ENCODE measurements at regions not wholly inside any gene's neighbourhood (a gene's known extent, or its start where the extent isn't known, plus 50 kb on each side); places are given as distances from the start of the nearest gene placed in this dataset.
"Not testable (repeated sequence)": the region's sequence is repeated elsewhere in the genome, so short reads cannot be mapped to it uniquely, and the experiment has no call there.

DNA sequence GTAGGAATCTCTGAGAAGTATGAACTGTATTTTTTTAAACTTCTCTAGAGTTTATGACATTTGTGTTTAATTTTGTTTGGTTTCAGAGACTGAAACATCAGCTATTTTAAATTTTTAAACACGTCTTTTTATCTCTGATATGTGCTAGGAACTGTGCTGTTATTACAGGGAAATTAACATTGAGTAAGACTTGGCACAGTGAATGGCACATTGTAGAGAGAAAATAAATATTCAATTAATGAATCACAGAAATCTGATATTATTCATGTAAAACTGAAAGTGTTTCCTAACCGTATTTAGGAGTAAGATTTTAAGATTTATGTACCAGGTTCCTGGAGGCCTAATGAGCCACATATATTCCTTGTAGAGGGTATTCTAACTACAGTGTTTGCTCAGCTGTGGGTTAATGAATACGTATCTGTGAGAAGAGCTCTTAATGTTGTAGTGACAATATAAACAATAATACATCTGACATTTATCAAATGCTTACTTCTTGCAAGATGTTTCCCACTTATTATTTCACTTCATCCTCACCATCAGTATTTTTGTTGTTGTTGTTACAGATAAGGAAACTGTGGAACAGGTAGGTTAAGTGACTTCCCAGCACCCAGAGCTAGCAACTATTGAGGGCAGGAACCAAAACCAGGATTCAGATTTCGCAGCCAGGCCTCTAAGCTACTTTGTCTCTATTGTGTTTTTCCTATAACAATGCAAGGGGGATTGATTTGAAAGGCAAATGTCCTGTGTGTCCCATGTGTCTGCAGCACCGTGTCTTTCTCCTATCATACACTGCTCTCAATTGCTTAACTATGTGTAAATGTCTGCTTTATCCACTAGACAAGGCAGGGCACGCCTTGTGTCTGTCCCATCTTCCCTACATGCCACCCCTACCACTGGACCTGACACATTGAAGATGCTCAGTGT lies 121.1 kb upstream of the FAM9C start:
- DNase-seq (ENCODE audit: low read depth, low spot score) = no peak
- TF ChIP-seq, protein P1, sequence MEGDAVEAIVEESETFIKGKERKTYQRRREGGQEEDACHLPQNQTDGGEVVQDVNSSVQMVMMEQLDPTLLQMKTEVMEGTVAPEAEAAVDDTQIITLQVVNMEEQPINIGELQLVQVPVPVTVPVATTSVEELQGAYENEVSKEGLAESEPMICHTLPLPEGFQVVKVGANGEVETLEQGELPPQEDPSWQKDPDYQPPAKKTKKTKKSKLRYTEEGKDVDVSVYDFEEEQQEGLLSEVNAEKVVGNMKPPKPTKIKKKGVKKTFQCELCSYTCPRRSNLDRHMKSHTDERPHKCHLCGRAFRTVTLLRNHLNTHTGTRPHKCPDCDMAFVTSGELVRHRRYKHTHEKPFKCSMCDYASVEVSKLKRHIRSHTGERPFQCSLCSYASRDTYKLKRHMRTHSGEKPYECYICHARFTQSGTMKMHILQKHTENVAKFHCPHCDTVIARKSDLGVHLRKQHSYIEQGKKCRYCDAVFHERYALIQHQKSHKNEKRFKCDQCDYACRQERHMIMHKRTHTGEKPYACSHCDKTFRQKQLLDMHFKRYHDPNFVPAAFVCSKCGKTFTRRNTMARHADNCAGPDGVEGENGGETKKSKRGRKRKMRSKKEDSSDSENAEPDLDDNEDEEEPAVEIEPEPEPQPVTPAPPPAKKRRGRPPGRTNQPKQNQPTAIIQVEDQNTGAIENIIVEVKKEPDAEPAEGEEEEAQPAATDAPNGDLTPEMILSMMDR (IDR thresholded peaks at IDR 0.05; ENCODE audit: low read depth, low read length) = no peak
- POLR2A ChIA-PET = no interaction called here
- Histone ChIP-seq H3K9me3 (ENCODE audit: control insufficient read depth, insufficient read depth, low read length) (no peaks in the 10 kb centered on the region), H3K27me3 (ENCODE audit: control insufficient read depth, insufficient read depth, low read length) (no peaks in the 10 kb centered on the region), H3K27ac (ENCODE audit: low read depth, low read length) (no peak overlapping the region), H3K4me3 (ENCODE audit: low read depth, low read length) (no peak overlapping the region)
- CTCF ChIA-PET = interaction anchor here (0.6 to 1.3 kb wide), 2 partner anchors 162 to 218 kb away, joined by 3 to 5 read pairs; no protein-coding TSS in a partner anchor

DNA sequence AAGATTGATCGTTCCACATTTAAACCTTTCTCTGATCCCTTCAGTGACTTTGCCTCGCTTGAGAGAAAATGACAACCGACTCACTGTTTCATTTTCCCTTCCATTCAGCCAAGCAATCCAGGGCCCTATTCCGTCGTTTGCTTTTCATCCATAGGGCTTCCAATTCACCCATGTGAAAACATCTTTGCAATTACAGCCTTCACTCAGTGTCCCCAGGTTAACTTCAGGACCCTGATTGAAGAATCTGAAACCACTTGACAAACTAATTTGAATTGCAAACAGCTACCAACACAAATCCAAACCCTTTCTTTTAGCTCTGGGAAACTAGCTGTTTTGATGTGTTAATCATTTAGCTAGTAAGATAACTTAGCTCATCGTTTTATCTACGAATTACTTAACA lies 120.2 kb upstream of the FAM9C start:
- Histone ChIP-seq H3K27ac (ENCODE audit: low read depth, low read length) (no peak overlapping the region), H3K9me3 (ENCODE audit: control insufficient read depth, insufficient read depth, low read length) (no peaks in the 10 kb centered on the region), H3K27me3 (ENCODE audit: control insufficient read depth, insufficient read depth, low read length) (no peaks in the 10 kb centered on the region), H3K4me3 (ENCODE audit: low read depth, low read length) (no peak overlapping the region)
- POLR2A ChIA-PET = no interaction called here
- TF ChIP-seq, protein P1 (IDR thresholded peaks at IDR 0.05; ENCODE audit: low read depth, low read length) = no peak
- DNase-seq (ENCODE audit: low read depth, low spot score) = no peak
- CTCF ChIA-PET = interaction anchor here (1.3 kb wide), 1 partner anchor 218 kb away, joined by 3 read pairs; no protein-coding TSS in a partner anchor

DNA sequence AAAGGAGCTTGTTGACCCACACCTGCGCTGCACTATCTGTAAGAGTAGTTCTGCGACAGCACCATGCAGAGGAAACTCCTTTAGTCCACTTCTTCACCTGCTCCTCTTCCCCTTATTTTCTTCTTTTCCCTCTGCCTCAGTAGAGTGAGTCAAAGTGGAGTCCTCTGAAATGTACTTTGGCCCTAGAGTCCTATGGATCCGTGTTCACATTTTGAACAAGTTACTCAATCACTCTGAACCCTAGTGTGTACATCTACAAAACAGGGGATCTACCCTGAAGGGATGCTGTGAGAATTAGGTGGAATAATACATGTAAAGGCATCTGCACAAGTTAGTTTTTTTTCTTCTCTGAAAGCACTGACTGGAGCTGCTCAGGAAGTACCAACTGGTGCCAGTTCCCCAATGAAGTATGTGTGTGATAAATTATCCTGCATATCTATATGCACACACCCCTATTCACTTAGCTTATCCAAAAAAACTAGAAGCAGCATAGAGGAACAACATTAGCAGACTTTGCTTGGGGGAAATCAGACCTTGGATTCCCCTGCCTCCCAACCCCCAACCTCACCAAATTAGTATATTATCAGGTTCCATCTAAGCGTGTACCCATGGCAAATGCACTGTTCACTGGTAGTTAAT lies 118.5 kb upstream of the FAM9C start:
- ChIA-PET CTCF (no interaction called here), POLR2A (no interaction called here)
- TF ChIP-seq, protein P1 (IDR thresholded peaks at IDR 0.05; ENCODE audit: low read depth, low read length) = no peak

DNA sequence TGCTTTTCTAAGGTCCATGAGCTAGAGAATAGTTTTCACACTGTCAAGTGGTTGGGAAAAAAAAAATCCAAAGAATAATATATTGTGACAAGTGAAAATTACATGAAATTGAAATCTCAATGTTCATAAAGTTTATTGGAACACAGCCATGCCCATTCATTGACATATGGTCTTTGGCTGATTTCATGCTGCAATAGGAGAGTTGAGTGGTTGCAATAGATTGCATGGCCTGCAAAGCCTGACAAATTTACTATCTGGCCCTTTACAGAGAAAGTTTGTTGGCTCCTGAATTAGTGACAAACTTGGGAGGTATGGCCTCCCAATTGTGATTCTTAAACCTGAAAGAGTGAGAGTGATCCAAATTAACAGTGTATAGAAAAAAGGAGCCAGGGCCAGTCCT lies 115.5 kb upstream of the FAM9C start:
- POLR2A ChIA-PET = no interaction called here
- Histone ChIP-seq H3K27me3 (ENCODE audit: control insufficient read depth, insufficient read depth, low read length) (no peaks in the 10 kb centered on the region), H3K9me3 (ENCODE audit: control insufficient read depth, insufficient read depth, low read length) (no peaks in the 10 kb centered on the region), H3K27ac (ENCODE audit: low read depth, low read length) (no peak overlapping the region), H3K4me3 (ENCODE audit: low read depth, low read length) (no peak overlapping the region)
- CTCF ChIA-PET = no interaction called here
- TF ChIP-seq, protein P1 (IDR thresholded peaks at IDR 0.05; ENCODE audit: low read depth, low read length) = no peak
- DNase-seq (ENCODE audit: low read depth, low spot score) = no peak

More for the DNA sequence above, 118.5 kb upstream of the FAM9C start:
- no peak overlapping the region for H3K4me3 ChIP-seq (ENCODE audit: low read depth, low read length)
- no peaks in the 10 kb centered on the region for H3K27me3 ChIP-seq (ENCODE audit: control insufficient read depth, insufficient read depth, low read length)
- no peak overlapping the region for H3K27ac ChIP-seq (ENCODE audit: low read depth, low read length)
- no peaks in the 10 kb centered on the region for H3K9me3 ChIP-seq (ENCODE audit: control insufficient read depth, insufficient read depth, low read length)
- no peak for DNase-seq (ENCODE audit: low read depth, low spot score)

DNA sequence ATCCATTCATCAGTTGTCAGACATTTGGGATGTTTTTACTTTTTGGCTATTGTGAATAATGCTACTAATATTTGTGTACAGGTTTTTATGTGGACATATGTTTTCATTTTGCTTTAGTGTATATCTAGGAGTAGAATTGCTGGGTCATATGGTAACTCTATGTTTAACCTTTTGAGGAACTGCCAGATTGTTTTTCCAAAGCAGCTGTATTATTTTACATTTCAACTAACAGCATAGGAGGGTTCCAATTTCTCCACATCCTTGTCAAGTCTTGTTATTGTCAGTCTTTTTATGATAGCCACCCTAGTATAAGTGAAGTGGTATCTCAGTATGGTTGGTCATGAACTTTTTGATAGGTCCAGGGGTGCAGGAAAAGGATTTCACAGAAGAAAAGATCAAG lies 114.5 kb upstream of the FAM9C start:
- ChIA-PET POLR2A (interaction anchor here (1.0 kb wide), 1 partner anchor 80 kb away, joined by 3 read pairs; no protein-coding TSS in a partner anchor), CTCF (no interaction called here)
- TF ChIP-seq, protein P1 (IDR thresholded peaks at IDR 0.05; ENCODE audit: low read depth, low read length) = no peak
- Histone ChIP-seq H3K9me3 (ENCODE audit: control insufficient read depth, insufficient read depth, low read length) (peaks cover 3% of the 10 kb centered on the region; the same call in 1 of the 2 replicates), H3K27me3 (ENCODE audit: control insufficient read depth, insufficient read depth, low read length) (no peaks in the 10 kb centered on the region), H3K4me3 (ENCODE audit: low read depth, low read length) (no peak overlapping the region), H3K27ac (ENCODE audit: low read depth, low read length) (no peak overlapping the region)
- DNase-seq (ENCODE audit: low read depth, low spot score) = no peak

DNA sequence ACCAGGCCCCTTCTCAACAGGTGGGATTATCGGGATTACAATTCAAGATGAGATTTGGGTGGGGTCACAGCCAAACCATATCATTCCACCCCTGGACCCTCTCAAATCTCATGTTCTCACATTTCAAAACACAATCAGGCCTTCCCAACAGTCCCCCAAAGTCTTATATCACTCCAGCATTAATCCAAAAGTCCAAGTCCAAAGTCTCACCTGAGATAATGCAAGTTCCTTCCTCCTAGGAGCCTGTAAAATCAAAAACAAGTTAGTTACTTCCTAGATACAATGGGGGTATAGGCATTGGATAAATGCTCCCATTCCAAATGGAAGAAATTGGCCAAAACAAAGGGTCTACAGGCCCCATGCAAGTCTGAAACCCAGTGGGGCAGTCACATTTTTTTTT lies 111.1 kb upstream of the FAM9C start:
- CTCF ChIA-PET; H3K27me3 ChIP-seq (ENCODE audit: control insufficient read depth, insufficient read depth, low read length); H3K9me3 ChIP-seq (ENCODE audit: control insufficient read depth, insufficient read depth, low read length); POLR2A ChIA-PET; H3K27ac ChIP-seq (ENCODE audit: low read depth, low read length); DNase-seq (ENCODE audit: low read depth, low spot score); H3K4me3 ChIP-seq (ENCODE audit: low read depth, low read length): not testable (repeated sequence)
